H9 (cell line): ENCODE measurements at regions not wholly inside any gene's neighbourhood (a gene's known extent, or its start where the extent isn't known, plus 50 kb on each side); places are given as distances from the start of the nearest gene placed in this dataset.

Experiments
- DNase-seq: peaks from one replicate; pipeline ENCODE4 v3.0.0-alpha.2; 2017
- H2AFZ ChIP-seq: one replicate; pipeline ENCODE4 v1.6.1; 2013; ENCODE audit warnings: mild to moderate bottlenecking, low read length, control low read depth, moderate library complexity
- H2AK5ac ChIP-seq: 2 replicates; pipeline ENCODE4 v1.6.1; 2013; ENCODE audit warnings: low read length, control low read depth, mixed read lengths; ENCODE audit not compliant: insufficient read length
- H2BK120ac ChIP-seq: one replicate; pipeline ENCODE4 v1.6.1; 2013; ENCODE audit warnings: low read depth, mild to moderate bottlenecking, low read length, control low read depth, inconsistent platforms; ENCODE audit not compliant: poor library complexity, severe bottlenecking
- H2BK12ac ChIP-seq: 2 replicates; pipeline ENCODE4 v1.6.1; 2013; ENCODE audit warnings: low read length, control low read depth, mixed read lengths, low read depth; ENCODE audit not compliant: insufficient read length
- H2BK15ac ChIP-seq: 2 replicates; pipeline ENCODE4 v1.6.1; 2013; ENCODE audit warnings: low read depth, low read length, control low read depth
- H2BK20ac ChIP-seq: one replicate; pipeline ENCODE4 v1.6.1; 2013; ENCODE audit warnings: low read depth, mild to moderate bottlenecking, low read length, control low read depth, inconsistent platforms; ENCODE audit not compliant: poor library complexity, severe bottlenecking
- H2BK5ac ChIP-seq: 2 replicates; pipeline ENCODE4 v1.6.1; 2013; ENCODE audit warnings: low read length, control low read depth, mixed read lengths; ENCODE audit not compliant: insufficient read length
- H3K14ac ChIP-seq: 2 replicates; pipeline ENCODE4 v1.6.1; 2013; ENCODE audit warnings: low read length, control low read depth; ENCODE audit not compliant: insufficient read depth
- H3K18ac ChIP-seq: 2 replicates; pipeline ENCODE4 v1.6.1; 2013; ENCODE audit warnings: low read depth, mild to moderate bottlenecking, mixed read lengths, low read length, control low read depth; ENCODE audit not compliant: insufficient read length
- H3K23ac ChIP-seq: 2 replicates; pipeline ENCODE4 v1.6.1; 2013; ENCODE audit warnings: low read length, control low read depth, mixed read lengths, low read depth; ENCODE audit not compliant: insufficient read length
- H3K23me2 ChIP-seq: 2 replicates; pipeline ENCODE4 v1.6.1; 2013; ENCODE audit warnings: low read depth, mild to moderate bottlenecking, mixed read lengths, low read length, control low read depth; ENCODE audit not compliant: insufficient read length, poor library complexity, severe bottlenecking
- H3K27ac ChIP-seq: 2 replicates; pipeline ENCODE4 v1.5.1; 2013; ENCODE audit warnings: low read length, control low read depth, mixed read lengths, low read depth; ENCODE audit not compliant: insufficient read length
- H3K27me3 ChIP-seq: 2 replicates; pipeline ENCODE4 v1.6.1; 2013; ENCODE audit warnings: low read length, control low read depth, inconsistent platforms; ENCODE audit not compliant: insufficient read depth
- H3K4ac ChIP-seq: 2 replicates; pipeline ENCODE4 v1.6.1; 2013; ENCODE audit warnings: low read depth, mild to moderate bottlenecking, control low read depth, inconsistent platforms, low read length, moderate library complexity
- H3K4me1 ChIP-seq: 2 replicates; pipeline ENCODE4 v1.6.1; 2013; ENCODE audit warnings: low read length, control low read depth, inconsistent platforms; ENCODE audit not compliant: insufficient read depth
- H3K4me2 ChIP-seq: 2 replicates; pipeline ENCODE4 v1.6.1; 2013; ENCODE audit warnings: low read length, control low read depth, mixed read lengths; ENCODE audit not compliant: insufficient read length, insufficient read depth
- H3K56ac ChIP-seq: 2 replicates; pipeline ENCODE4 v1.6.1; 2013; ENCODE audit warnings: low read depth, mild to moderate bottlenecking, mixed read lengths, low read length, control low read depth; ENCODE audit not compliant: insufficient read length
- H3K79me1 ChIP-seq: 2 replicates; pipeline ENCODE4 v1.6.1; 2013; ENCODE audit warnings: low read depth, mild to moderate bottlenecking, moderate library complexity, low read length, control low read depth, inconsistent platforms; ENCODE audit not compliant: insufficient read depth, poor library complexity, severe bottlenecking
- H3K79me2 ChIP-seq: 2 replicates; pipeline ENCODE4 v1.6.1; 2013; ENCODE audit warnings: low read length, control low read depth, inconsistent platforms; ENCODE audit not compliant: insufficient read depth
- H3K9ac ChIP-seq: 2 replicates; pipeline ENCODE4 v1.6.1; 2013; ENCODE audit warnings: low read length, control low read depth, mixed read lengths; ENCODE audit not compliant: insufficient read length; ENCODE audit errors: extremely low read depth
- H3K9me3 ChIP-seq: one replicate; pipeline ENCODE4 v1.6.1; 2013; ENCODE audit warnings: low read depth, low read length, inconsistent platforms; ENCODE audit not compliant: control insufficient read depth
- H3T11ph ChIP-seq: one replicate; pipeline ENCODE4 v1.6.1; 2013; ENCODE audit warnings: mild to moderate bottlenecking, low read length, control low read depth, inconsistent platforms
- H4K20me1 ChIP-seq: one replicate; pipeline ENCODE4 v1.6.1; 2013; ENCODE audit not compliant: control insufficient read depth, insufficient read length, insufficient read depth
- H4K5ac ChIP-seq: 2 replicates; pipeline ENCODE4 v1.6.1; 2013; ENCODE audit warnings: low read depth, mild to moderate bottlenecking, mixed read lengths, low read length, control low read depth; ENCODE audit not compliant: insufficient read length
- H4K8ac ChIP-seq: replicated peaks from 2 replicates; pipeline ENCODE4 v1.6.1; 2013; ENCODE audit warnings: low read length, control low read depth, mixed read lengths, low read depth; ENCODE audit not compliant: insufficient read length
- H4K91ac ChIP-seq: 2 replicates; pipeline ENCODE4 v1.6.1; 2013; ENCODE audit warnings: low read depth, mild to moderate bottlenecking, moderate library complexity, mixed read lengths, low read length, control low read depth; ENCODE audit not compliant: insufficient read length
- H3K27ac Mint-ChIP-seq, 3 experiments: 2 replicates in 2 of 3; 3 replicates in 1 of 3; pipeline ENCODE4 v1.8.0; 2020 to 2021; ENCODE audit warnings: mixed read lengths in 3 of 3, mild to moderate bottlenecking in 1 of 3, moderate library complexity in 1 of 3
- H3K27me3 Mint-ChIP-seq: 2 replicates; pipeline ENCODE4 v1.8.0; 2021; ENCODE audit warnings: low read depth, mild to moderate bottlenecking, moderate library complexity, mixed read lengths
- H3K36me3 Mint-ChIP-seq, 3 experiments: 2 replicates in 2 of 3; 3 replicates in 1 of 3; pipeline ENCODE4 v1.8.0; 2020 to 2021; ENCODE audit warnings: low read depth in 3 of 3, mixed read lengths in 3 of 3; ENCODE audit not compliant: insufficient read depth in 1 of 3
- H3K4me1 Mint-ChIP-seq, 2 experiments: 2 replicates each; pipeline ENCODE4 v1.8.0; 2020; ENCODE audit warnings: mixed read lengths in 2 of 2
- H3K4me3 Mint-ChIP-seq, 2 experiments: 2 replicates in 1 of 2; 3 replicates in 1 of 2; pipeline ENCODE4 v1.8.0; 2020 to 2021; ENCODE audit warnings: mild to moderate bottlenecking in 2 of 2, mixed read lengths in 2 of 2, moderate library complexity in 1 of 2
- H3K9me3 Mint-ChIP-seq, 2 experiments: 2 replicates in 1 of 2; 3 replicates in 1 of 2; pipeline ENCODE4 v1.8.0; 2020; ENCODE audit warnings: mild to moderate bottlenecking in 2 of 2, mixed read lengths in 2 of 2, moderate library complexity in 1 of 2
- CTCF ChIP-seq: fragments of 200-600 bp; sonication (generic); conservative IDR thresholded peaks from 3 replicates; pipeline ENCODE4 v1.8.0; 2021; ENCODE audit warnings: antibody characterized with exemption, mild to moderate bottlenecking

GRCh38 chr18:5021558-5021957, 175.5 kb downstream of the AKAIN1 start:
- no peak overlapping the region for H3K4me2 ChIP-seq
- H3K4ac ChIP-seq = no peak overlapping the region
- H4K5ac ChIP-seq = no peak overlapping the region
- no peak overlapping the region for H2BK5ac ChIP-seq
- no peaks in the 10 kb centered on the region; the same call in 1 of the 2 replicates for H3K27me3 Mint-ChIP-seq
- DNase-seq = no peak
- no peaks in the 10 kb centered on the region for H3K4me1 ChIP-seq
- H3K79me2 ChIP-seq = no peaks in the 10 kb centered on the region
- H3K9me3 Mint-ChIP-seq = peaks cover 7 to 8% of the 10 kb centered on the region in 2 experiments; a peak in 2 of 5 replicates
- H3K79me1 ChIP-seq = no peaks in the 10 kb centered on the region
- H2AK5ac ChIP-seq = no peak overlapping the region
- no peak overlapping the region for H3K27ac ChIP-seq
- H3T11ph ChIP-seq = no peak overlapping the region
- H3K4me1 Mint-ChIP-seq = peaks cover 0 to 6% of the 10 kb centered on the region in 2 experiments; a peak in 2 of 4 replicates
- H3K23me2 ChIP-seq = no peaks in the 10 kb centered on the region
- H3K56ac ChIP-seq = no peak overlapping the region
- no peaks in the 10 kb centered on the region for H3K9me3 ChIP-seq
- no peak overlapping the region for H3K9ac ChIP-seq
- no peak overlapping the region for H3K4me3 Mint-ChIP-seq
- no peak overlapping the region for H2BK120ac ChIP-seq
- H4K20me1 ChIP-seq = no peaks in the 10 kb centered on the region
- no peaks in the 10 kb centered on the region for H3K27me3 ChIP-seq
- no peak overlapping the region for H3K14ac ChIP-seq
- H2AFZ ChIP-seq = no peak overlapping the region
- H2BK20ac ChIP-seq = no peak overlapping the region
- H3K27ac Mint-ChIP-seq = no peak overlapping the region
- no peak overlapping the region for H3K18ac ChIP-seq
- H3K36me3 Mint-ChIP-seq = peaks cover 0 to 4% (median 0%) of the 10 kb centered on the region in 3 experiments; a peak in 1 of 7 replicates
- no peak overlapping the region for H4K91ac ChIP-seq
- no peak overlapping the region for H2BK15ac ChIP-seq
- TF ChIP-seq CTCF = no peak
- H2BK12ac ChIP-seq = no peak overlapping the region
- H4K8ac ChIP-seq = no peak overlapping the region
- H3K23ac ChIP-seq = no peak overlapping the region
